Muscle layer of colon (tissue), 2 donors: ENCODE measurements at regions not wholly inside any gene's neighbourhood (a gene's known extent, or its start where the extent isn't known, plus 50 kb on each side); places are given as distances from the start of the nearest gene placed in this dataset.
A peak's percentile ranks its signal among the peaks of the same experiment; 100 is the strongest.
"Not testable (repeated sequence)": the region's sequence is repeated elsewhere in the genome, so short reads cannot be mapped to it uniquely, and the experiment has no call there.

Experiments
- H3K27ac ChIP-seq: one replicate; pipeline ENCODE4 v1.7.0; 2013; ENCODE audit warnings: low read depth, mild to moderate bottlenecking, low read length, moderate library complexity
- H3K27me3 ChIP-seq, 2 donors: one replicate each; pipeline ENCODE4 v1.7.0; 2013; ENCODE audit warnings: low read length in 2 of 2, mild to moderate bottlenecking in 2 of 2; ENCODE audit not compliant: insufficient read depth in 2 of 2, control insufficient read depth in 1 of 2
- H3K36me3 ChIP-seq: one replicate; pipeline ENCODE4 v1.7.0; 2013; ENCODE audit warnings: mild to moderate bottlenecking, low read length; ENCODE audit not compliant: insufficient read depth
- H3K4me1 ChIP-seq: one replicate; pipeline ENCODE4 v1.7.0; 2013; ENCODE audit warnings: mild to moderate bottlenecking, low read length; ENCODE audit not compliant: insufficient read depth
- H3K4me3 ChIP-seq, 2 donors: one replicate each; pipeline ENCODE4 v1.7.0; 2013; ENCODE audit warnings: low read length in 2 of 2, low read depth in 1 of 2, mild to moderate bottlenecking in 1 of 2, moderate library complexity in 1 of 2
- H3K9ac ChIP-seq: one replicate; pipeline ENCODE4 v1.7.0; 2013; ENCODE audit warnings: low read length
- H3K9me3 ChIP-seq: one replicate; pipeline ENCODE4 v1.7.0; 2013; ENCODE audit warnings: mild to moderate bottlenecking, low read length
- donor health status: abdominal sarcoma.
- donor health status: Adenocarcinoma of cecum.

- H3K27me3 ChIP-seq, result no peaks in the 10 kb centered on the region
- H3K36me3 ChIP-seq, result peaks cover 5% of the 10 kb centered on the region
- H3K4me1 ChIP-seq, result no peaks in the 10 kb centered on the region
- no peaks in the 10 kb centered on the region for H3K9me3 ChIP-seq
- H3K9ac ChIP-seq, result no peak overlapping the region
- no peak overlapping the region for H3K4me3 ChIP-seq
- H3K27ac ChIP-seq, result no peak overlapping the region
Measured at GRCh38 chr20:19874040-19874727, 116.1 kb downstream of the RIN2 start.

GRCh38 chr20:19875376-19876221, 117.5 kb downstream of the RIN2 start:
- Histone ChIP-seq H3K9me3 (no peaks in the 10 kb centered on the region), H3K4me3 (peak overlapping the region in 1 of 2 donors; percentile 26), H3K27me3 (no peaks in the 10 kb centered on the region), H3K9ac (no peak overlapping the region), H3K27ac (peak overlapping the region; percentile 3), H3K4me1 (no peaks in the 10 kb centered on the region), H3K36me3 (peaks cover 5% of the 10 kb centered on the region)

GRCh38 chr20:19876828-19877460, 118.9 kb downstream of the RIN2 start:
- no peaks in the 10 kb centered on the region for H3K27me3 ChIP-seq
- H3K4me3 ChIP-seq, result no peak overlapping the region
- H3K9ac ChIP-seq, result no peak overlapping the region
- no peak overlapping the region for H3K27ac ChIP-seq
- no peaks in the 10 kb centered on the region for H3K36me3 ChIP-seq
- no peaks in the 10 kb centered on the region for H3K4me1 ChIP-seq
- H3K9me3 ChIP-seq, result no peaks in the 10 kb centered on the region

GRCh38 chr20:19879874-19880255, 121.8 kb downstream of the RIN2 start:
- not testable (repeated sequence) for H3K36me3 ChIP-seq, H3K9ac ChIP-seq, H3K27ac ChIP-seq, H3K4me1 ChIP-seq, H3K9me3 ChIP-seq, H3K4me3 ChIP-seq, H3K27me3 ChIP-seq

- Histone ChIP-seq H3K4me3 (no peak overlapping the region), H3K27me3 (no peaks in the 10 kb centered on the region), H3K27ac (no peak overlapping the region), H3K4me1 (peaks cover 2% of the 10 kb centered on the region), H3K9ac (no peak overlapping the region), H3K36me3 (no peaks in the 10 kb centered on the region), H3K9me3 (no peaks in the 10 kb centered on the region)
Measured at GRCh38 chr20:19880256-19881079, 122.4 kb downstream of the RIN2 start.

GRCh38 chr20:19881080-19881840, 123.2 kb downstream of the RIN2 start:
- no peaks in the 10 kb centered on the region for H3K9me3 ChIP-seq
- H3K27me3 ChIP-seq, result no peaks in the 10 kb centered on the region
- H3K4me1 ChIP-seq, result peaks cover 10% of the 10 kb centered on the region
- H3K9ac ChIP-seq, result no peak overlapping the region
- H3K27ac ChIP-seq, result no peak overlapping the region
- no peak overlapping the region for H3K4me3 ChIP-seq
- H3K36me3 ChIP-seq, result no peaks in the 10 kb centered on the region

GRCh38 chr20:19881990-19882389, 123.9 kb downstream of the RIN2 start:
- Histone ChIP-seq H3K9me3 (no peaks in the 10 kb centered on the region), H3K4me1 (peaks cover 17% of the 10 kb centered on the region), H3K36me3 (no peaks in the 10 kb centered on the region), H3K27ac (no peak overlapping the region), H3K4me3 (no peak overlapping the region), H3K27me3 (no peaks in the 10 kb centered on the region), H3K9ac (no peak overlapping the region)

GRCh38 chr20:19882446-19882845, 124.4 kb downstream of the RIN2 start:
- no peaks in the 10 kb centered on the region for H3K27me3 ChIP-seq
- H3K27ac ChIP-seq, result no peak overlapping the region
- no peaks in the 10 kb centered on the region for H3K36me3 ChIP-seq
- no peak overlapping the region for H3K4me3 ChIP-seq
- no peaks in the 10 kb centered on the region for H3K9me3 ChIP-seq
- peaks cover 22% of the 10 kb centered on the region for H3K4me1 ChIP-seq
- no peak overlapping the region for H3K9ac ChIP-seq

GRCh38 chr20:19883501-19883900, 125.4 kb downstream of the RIN2 start:
- H3K27me3 ChIP-seq, result no peaks in the 10 kb centered on the region
- no peaks in the 10 kb centered on the region for H3K9me3 ChIP-seq
- H3K27ac ChIP-seq, result no peak overlapping the region
- H3K9ac ChIP-seq, result no peak overlapping the region
- H3K36me3 ChIP-seq, result no peaks in the 10 kb centered on the region
- peaks cover 32% of the 10 kb centered on the region for H3K4me1 ChIP-seq
- no peak overlapping the region for H3K4me3 ChIP-seq

GRCh38 chr20:19885594-19885938, 127.5 kb downstream of the RIN2 start:
- H3K9me3 ChIP-seq, result no peaks in the 10 kb centered on the region
- H3K9ac ChIP-seq, result no peak overlapping the region
- H3K4me3 ChIP-seq, result no peak overlapping the region
- no peaks in the 10 kb centered on the region for H3K36me3 ChIP-seq
- H3K27me3 ChIP-seq, result no peaks in the 10 kb centered on the region
- H3K4me1 ChIP-seq, result peaks cover 50% of the 10 kb centered on the region
- no peak overlapping the region for H3K27ac ChIP-seq
